ENCODE measurements at regions not wholly inside any gene's neighbourhood (a gene's known extent, or its start where the extent isn't known, plus 50 kb on each side); places are given as distances from the start of the nearest gene placed in this dataset.
A peak's percentile ranks its signal among the peaks of the same experiment; 100 is the strongest.

DNA sequence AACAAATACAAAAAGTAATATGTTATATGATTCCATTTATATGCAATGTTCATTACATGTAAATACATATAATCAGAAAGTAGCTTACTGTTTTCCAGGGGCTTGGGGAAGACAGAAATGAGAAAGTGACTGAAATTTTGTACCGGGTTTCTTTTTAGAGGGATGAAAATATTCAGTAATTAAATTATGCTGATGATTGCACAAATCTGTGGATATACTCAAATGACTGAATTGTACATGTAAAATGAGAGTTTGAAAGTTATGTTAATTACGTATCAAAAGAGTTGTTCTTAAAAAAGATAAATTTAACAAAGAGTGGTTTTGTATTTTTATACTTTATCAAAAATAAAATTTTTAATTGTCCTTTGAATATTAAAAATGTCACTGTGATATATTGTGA, 856.3 kb downstream of the DSC3 start:
- H3K27ac Mint-ChIP-seq (ENCODE audit: unreplicated experiment) = no peak overlapping the region

DNA sequence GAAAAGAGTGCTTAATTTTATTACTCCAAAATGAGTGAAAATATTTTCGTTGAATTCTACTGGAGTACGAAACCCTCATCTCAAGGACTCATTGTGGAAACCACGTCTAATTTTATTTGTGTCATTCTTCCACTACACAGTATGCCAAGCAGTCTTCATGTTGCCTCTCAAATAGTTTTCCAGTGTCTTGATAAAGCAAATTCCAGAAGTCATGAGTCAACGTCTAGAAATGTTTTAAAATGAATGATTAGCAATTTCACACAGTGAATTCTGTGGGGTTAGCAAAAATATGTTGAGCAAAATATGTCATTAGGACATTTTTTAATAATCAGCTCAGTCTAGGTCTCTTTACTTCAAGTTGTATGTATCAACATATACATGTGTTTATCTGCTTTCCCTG, 865.5 kb downstream of the DSC3 start:
- Mint-ChIP-seq H3K36me3 (ENCODE audit: low read depth) (no peaks in the 10 kb centered on the region), H3K27ac (ENCODE audit: unreplicated experiment) (peak overlapping the region; percentile 52), H3K4me3 (ENCODE audit: unreplicated experiment) (no peak overlapping the region), H3K27me3 (ENCODE audit: low read depth) (no peaks in the 10 kb centered on the region), H3K4me1 (ENCODE audit: low read depth) (peaks cover 19% of the 10 kb centered on the region), H3K9me3 (ENCODE audit: low read depth) (peaks cover 10% of the 10 kb centered on the region)
- DNase-seq (ENCODE audit: low spot score) = no peak
- TF ChIP-seq, protein P1, sequence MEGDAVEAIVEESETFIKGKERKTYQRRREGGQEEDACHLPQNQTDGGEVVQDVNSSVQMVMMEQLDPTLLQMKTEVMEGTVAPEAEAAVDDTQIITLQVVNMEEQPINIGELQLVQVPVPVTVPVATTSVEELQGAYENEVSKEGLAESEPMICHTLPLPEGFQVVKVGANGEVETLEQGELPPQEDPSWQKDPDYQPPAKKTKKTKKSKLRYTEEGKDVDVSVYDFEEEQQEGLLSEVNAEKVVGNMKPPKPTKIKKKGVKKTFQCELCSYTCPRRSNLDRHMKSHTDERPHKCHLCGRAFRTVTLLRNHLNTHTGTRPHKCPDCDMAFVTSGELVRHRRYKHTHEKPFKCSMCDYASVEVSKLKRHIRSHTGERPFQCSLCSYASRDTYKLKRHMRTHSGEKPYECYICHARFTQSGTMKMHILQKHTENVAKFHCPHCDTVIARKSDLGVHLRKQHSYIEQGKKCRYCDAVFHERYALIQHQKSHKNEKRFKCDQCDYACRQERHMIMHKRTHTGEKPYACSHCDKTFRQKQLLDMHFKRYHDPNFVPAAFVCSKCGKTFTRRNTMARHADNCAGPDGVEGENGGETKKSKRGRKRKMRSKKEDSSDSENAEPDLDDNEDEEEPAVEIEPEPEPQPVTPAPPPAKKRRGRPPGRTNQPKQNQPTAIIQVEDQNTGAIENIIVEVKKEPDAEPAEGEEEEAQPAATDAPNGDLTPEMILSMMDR (IDR thresholded peaks at IDR 0.05) = no peak

More for the DNA sequence above, 856.3 kb downstream of the DSC3 start:
- H3K27me3 Mint-ChIP-seq (ENCODE audit: low read depth) = no peaks in the 10 kb centered on the region
- no peak for DNase-seq (ENCODE audit: low spot score)
- no peak overlapping the region for H3K4me3 Mint-ChIP-seq (ENCODE audit: unreplicated experiment)
- H3K9me3 Mint-ChIP-seq (ENCODE audit: low read depth) = peaks cover 17% of the 10 kb centered on the region
- TF ChIP-seq, protein P1 (IDR thresholded peaks at IDR 0.05) = no peak
- H3K36me3 Mint-ChIP-seq (ENCODE audit: low read depth) = peaks cover 2% of the 10 kb centered on the region
- H3K4me1 Mint-ChIP-seq (ENCODE audit: low read depth) = peaks cover 18% of the 10 kb centered on the region

DNA sequence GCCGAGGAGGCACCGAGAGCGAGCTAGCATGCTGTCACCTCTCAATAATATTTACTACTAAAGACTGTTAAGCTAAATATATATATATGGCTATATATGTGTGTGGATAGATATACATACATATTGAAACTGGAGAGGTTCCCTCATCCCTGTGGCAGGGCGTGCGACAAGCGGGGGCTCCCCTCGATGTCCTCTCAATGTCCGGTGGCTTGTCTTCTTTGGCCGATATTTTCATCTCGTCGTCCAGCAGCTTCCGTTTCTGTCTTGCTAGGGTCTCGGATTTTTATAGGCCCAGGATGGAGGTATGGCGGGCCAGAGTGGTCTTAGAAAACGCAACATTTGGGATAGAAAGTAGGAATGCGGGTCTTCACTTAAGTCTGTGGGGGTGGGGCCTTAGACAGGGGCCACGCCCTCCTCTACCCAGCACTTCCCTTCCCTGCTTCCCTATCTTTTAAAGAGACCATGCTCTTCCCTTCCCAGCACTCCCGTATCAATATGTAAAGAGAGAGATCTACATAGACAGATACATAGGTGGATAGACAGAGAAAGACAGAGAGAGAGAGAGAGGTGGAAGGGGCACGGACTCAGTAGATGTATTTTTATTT, 866.8 kb downstream of the DSC3 start:
- H3K27ac Mint-ChIP-seq (ENCODE audit: unreplicated experiment) = no peak overlapping the region

DNA sequence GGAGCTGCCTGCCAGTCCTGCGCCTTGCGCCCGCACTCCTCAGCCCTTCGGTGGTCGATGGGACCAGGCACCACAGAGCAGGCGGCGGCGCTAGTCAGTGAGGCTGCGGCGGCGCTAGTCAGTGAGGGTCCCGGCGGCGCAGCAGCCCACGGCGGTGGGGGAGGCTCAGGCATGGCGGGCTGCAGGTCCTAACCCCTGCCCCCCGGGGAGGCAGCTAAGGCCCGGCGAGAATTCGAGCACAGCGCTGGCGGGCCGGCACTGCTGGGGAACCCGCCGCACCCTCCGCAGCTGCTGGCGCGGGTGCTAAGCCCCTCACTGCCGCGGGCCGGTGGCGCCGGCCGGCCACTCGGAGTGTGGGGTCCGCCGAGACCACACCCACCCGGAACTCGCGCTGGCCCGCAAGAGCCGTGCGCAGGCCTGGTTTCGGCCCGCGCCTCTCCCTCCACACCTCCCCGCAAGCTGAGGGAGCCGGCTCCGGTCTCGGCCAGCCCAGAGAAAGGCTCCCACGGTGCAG, 867.4 kb downstream of the DSC3 start:
- H3K27me3 Mint-ChIP-seq (ENCODE audit: low read depth) = no peaks in the 10 kb centered on the region
- H3K27ac Mint-ChIP-seq (ENCODE audit: unreplicated experiment) = no peak overlapping the region
- H3K4me3 Mint-ChIP-seq (ENCODE audit: unreplicated experiment) = no peak overlapping the region
- H3K36me3 Mint-ChIP-seq (ENCODE audit: low read depth) = no peaks in the 10 kb centered on the region
- TF ChIP-seq, protein P1 (IDR thresholded peaks at IDR 0.05) = no peak
- peaks cover 24% of the 10 kb centered on the region for H3K4me1 Mint-ChIP-seq (ENCODE audit: low read depth)
- DNase-seq (ENCODE audit: low spot score) = no peak
- peaks cover 12% of the 10 kb centered on the region for H3K9me3 Mint-ChIP-seq (ENCODE audit: low read depth)

More for the DNA sequence above, 866.8 kb downstream of the DSC3 start:
- peaks cover 12% of the 10 kb centered on the region for H3K9me3 Mint-ChIP-seq (ENCODE audit: low read depth)
- TF ChIP-seq, protein P1 (IDR thresholded peaks at IDR 0.05) = no peak
- H3K27me3 Mint-ChIP-seq (ENCODE audit: low read depth) = no peaks in the 10 kb centered on the region
- H3K4me1 Mint-ChIP-seq (ENCODE audit: low read depth) = peaks cover 24% of the 10 kb centered on the region
- H3K4me3 Mint-ChIP-seq (ENCODE audit: unreplicated experiment) = no peak overlapping the region
- no peak for DNase-seq (ENCODE audit: low spot score)
- H3K36me3 Mint-ChIP-seq (ENCODE audit: low read depth) = no peaks in the 10 kb centered on the region

DNA sequence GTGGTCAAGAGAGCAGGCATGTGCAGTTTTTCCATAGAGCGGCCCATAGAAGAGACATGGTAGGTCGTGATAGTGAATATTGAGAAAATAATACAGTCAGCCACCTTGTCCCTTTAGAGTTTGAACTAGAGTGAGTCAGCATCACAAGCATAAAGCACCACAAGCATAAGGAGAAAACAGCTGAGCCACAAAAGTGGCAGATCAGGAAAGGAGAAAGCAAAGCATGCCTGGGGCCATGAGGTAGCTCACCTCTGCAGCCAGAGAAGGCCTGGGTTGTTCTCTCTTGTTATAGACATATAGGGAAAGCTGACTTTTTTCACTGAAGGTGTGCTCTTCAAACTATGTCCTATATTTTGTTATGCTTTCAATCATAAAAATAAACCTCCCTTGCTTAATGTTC, 879.0 kb downstream of the DSC3 start:
- Mint-ChIP-seq H3K27me3 (ENCODE audit: low read depth) (no peaks in the 10 kb centered on the region), H3K36me3 (ENCODE audit: low read depth) (peaks cover 1% of the 10 kb centered on the region), H3K27ac (ENCODE audit: unreplicated experiment) (no peak overlapping the region), H3K4me3 (ENCODE audit: unreplicated experiment) (no peak overlapping the region), H3K4me1 (ENCODE audit: low read depth) (peaks cover 3% of the 10 kb centered on the region), H3K9me3 (ENCODE audit: low read depth) (peaks cover 7% of the 10 kb centered on the region)
- no peak for DNase-seq (ENCODE audit: low spot score)
- TF ChIP-seq, protein P1 (IDR thresholded peaks at IDR 0.05) = no peak
